ENCODE measurements at regions not wholly inside any gene's neighbourhood (a gene's known extent, or its start where the extent isn't known, plus 50 kb on each side); places are given as distances from the start of the nearest gene placed in this dataset.
"Not testable (repeated sequence)": the region's sequence is repeated elsewhere in the genome, so short reads cannot be mapped to it uniquely, and the experiment has no call there.

DNA sequence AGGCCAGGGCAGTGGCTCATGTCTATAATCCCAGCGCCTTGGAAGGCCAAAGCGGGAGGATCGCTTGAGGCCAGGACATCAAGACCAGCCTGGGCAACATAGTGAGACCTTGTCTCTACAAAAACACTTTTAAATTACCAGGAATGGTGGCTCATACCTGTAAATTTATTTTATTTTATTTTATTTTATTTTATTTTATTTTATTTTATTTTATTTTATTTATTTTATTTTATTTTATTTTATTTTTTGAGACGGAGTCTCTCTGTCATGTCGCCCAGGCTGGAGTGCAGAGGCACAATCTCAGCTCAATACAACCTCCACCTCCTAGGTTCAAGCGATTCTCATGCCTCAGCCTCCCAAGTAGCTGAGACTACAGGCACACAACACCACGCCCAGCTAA, 152.1 kb upstream of the AUTS2 start:
- not testable (repeated sequence) for DNase-seq (ENCODE audit: extremely low read depth, low read depth)

DNA sequence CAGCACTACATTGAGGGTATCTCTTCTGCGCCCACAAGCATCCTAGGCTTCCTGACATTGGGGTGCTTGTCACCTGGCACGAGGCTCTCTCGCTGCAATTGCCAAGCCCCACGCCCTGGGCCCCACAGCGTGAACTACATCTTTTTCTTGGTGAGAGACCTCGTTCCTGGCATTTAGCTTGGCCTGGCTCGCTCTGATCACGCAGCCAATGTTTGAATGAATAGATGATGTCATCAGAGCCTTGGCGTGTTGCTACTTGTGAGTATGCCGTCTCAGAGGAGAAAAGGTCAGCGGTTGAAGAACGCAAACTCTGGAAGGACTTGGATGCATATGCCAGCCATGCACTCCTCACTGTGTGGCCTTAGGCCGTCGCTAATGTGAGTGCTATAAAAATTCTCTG, 150.2 kb upstream of the AUTS2 start:
- DNase-seq (ENCODE audit: extremely low read depth, low read depth): no peak

DNA sequence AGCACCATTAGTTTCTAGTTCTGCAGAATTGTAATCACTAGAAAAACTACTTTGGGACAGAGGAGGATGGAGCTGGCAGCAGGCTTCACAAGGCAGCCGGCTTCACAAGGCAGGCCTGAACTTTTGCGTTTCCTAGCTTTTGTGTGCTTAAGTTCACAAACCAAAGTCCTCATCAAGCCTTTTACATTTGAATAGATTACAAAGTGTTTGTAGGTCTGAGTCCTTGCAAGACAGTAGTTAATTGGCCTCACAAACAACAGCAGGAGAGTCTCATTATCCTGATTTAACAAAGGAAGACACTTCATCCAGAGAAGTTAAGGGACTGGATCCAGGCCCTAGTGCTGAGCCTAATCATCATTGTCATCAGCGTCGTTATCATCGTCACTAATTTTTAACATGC, 147.8 kb upstream of the AUTS2 start:
- DNase-seq (ENCODE audit: extremely low read depth, low read depth): no peak

DNA sequence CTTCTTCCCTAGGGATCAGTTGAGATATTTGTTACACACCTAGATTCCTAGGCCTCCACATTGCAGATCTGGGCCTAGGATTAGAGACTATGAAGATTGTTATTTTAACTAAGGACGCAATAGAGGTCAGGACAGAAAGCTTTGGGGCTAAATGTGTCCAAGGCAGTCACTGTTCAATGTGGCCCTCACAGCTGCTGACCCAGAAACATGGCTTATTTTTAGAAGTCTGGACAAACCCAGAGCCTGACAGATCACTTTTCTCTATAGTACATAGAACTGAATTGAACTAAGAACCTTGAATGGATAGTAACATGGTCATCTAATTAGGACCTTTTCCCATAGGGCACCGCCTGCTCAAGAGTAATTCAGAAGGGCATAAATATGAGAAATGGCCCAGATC, 146.6 kb upstream of the AUTS2 start:
- no peak for DNase-seq (ENCODE audit: extremely low read depth, low read depth)

DNA sequence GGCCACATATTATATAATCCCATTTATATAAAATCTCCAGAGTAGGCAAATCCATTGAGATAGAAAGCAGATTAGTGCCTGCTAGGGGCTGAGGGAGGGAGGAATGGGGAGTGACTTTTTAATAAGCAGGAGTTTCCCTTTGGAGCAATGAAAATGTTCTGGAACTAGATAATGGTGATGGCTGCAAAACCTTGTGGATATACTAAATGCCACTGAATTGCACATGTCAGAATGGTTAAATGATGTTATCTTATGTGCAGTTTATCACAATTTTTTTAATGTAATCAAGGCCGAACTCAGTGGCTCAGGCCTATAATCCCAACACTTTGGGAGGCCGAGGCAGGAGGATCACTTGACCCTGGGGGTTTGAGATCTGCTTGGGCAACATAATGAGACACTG, 145.5 kb upstream of the AUTS2 start:
- no peak for DNase-seq (ENCODE audit: extremely low read depth, low read depth)

DNA sequence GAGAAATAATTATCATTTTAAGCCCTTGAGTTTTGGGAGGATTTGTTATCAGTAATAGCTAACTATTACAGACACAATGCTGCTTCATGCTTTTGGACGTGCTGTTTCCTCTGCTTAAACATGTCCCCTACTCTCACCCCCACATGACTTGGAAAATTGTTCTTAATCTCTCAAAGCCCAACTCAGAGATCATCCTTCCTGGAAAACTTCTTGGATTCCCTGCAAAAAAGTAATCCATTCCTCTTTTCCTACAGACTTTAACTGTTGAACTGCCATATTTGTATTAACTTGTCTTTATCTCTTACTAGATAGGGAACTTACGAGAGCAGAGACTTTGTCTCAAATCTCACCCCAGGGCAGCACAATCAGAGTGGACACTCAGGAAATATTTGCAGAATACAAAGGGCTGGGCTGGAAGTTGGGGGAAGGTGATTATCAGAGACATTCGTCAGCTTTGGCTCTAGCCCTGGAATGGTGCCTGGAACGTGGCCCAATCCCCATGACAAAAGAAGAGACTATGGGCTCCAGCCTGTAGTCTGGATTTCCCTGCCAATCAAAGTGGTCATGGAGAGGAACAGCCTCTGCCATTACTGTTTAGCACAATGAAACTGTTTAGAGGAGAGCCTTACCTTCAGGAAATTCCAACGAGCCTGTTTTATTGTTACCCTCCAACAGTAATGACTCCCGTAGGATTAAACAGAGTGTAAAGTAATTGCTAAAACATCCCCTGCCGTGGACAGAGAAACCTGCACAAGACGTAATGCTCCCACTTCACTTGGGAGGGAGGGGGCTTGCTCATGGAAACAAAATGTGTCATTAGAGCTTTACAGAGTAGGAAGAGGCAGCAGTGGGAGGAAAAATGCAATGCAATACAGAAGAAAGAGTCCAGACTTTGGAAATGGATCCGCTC, 140.4 kb upstream of the AUTS2 start:
- DNase-seq (ENCODE audit: extremely low read depth, low read depth): no peak

DNA sequence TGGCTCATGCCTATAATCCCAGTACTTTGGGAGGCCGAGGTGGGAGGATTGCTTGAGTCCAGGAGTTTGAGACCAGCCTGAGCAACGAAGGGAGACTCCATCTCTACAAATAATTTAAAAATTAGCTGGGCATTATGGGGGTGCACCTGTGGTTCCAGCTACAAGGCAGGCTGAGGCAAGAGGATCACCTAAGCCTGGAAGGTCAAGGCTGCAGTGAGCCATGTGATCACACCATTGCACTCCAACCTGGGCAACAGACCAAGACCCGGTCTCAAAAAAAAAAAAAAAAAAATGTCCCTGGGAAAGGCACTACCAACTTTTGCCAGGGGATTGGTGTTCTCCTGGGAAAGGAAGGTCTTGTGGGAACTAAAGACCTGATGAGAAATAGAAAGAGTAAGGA, 134.2 kb upstream of the AUTS2 start:
- no peak for DNase-seq (ENCODE audit: extremely low read depth, low read depth)

DNA sequence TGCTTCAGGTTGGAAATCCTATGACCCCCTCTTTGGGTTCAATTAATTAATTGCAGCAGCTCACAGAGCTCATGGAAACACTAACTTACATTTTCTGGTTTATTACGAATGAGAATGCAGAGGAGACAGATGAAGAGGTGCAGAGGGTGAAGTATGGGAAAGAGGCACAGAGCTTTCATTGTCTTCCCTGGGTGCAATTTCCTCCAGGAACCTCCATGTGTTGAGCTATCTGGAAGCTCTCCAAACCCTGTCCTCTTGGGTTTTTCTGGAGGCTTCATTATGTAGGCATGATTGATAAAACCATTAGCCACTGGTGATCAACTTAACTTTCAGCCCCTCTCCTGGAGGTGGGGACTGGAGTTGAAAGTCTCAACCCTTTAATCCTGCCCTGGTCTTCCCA, 133.0 kb upstream of the AUTS2 start:
- no peak for DNase-seq (ENCODE audit: extremely low read depth, low read depth)

DNA sequence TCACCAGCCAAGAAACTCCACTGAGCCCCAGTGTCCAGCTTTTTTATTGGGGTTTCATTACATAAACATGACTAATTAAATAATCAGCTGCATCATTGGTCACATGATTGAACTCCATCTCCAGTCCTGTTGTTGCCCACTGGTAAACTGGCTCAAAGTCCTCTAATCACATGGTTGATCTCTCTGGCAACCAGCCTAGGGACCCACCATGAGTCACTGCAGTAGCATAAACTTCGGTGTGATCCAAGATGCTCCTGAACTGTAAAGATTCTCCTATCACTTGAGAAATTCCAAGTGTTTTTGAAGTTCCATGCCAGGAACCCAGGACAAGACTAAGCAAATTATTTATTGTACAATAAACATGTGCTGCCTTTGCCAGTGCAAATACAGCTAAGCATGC, 130.4 kb upstream of the AUTS2 start:
- no peak for DNase-seq (ENCODE audit: extremely low read depth, low read depth)

DNA sequence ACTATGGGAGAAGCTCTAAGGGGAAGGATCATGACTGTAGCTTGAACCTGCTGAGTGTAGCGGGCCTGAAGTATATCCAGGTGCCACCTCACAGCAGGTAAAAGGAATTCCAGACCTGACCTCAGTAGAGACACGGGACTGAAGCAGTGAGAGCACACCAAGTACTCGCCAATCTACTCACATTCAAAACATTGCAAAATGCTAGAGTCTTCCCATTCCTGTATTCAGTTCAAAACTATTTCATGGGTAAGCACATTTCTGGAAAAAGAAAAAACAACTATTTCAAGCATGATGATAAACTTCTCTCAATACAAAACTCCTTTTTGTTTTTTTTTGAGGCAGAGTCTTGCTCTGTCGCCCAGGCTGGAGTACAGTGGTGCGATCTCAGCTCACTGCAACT, 121.9 kb upstream of the AUTS2 start:
- DNase-seq (ENCODE audit: extremely low read depth, low read depth): no peak

DNA sequence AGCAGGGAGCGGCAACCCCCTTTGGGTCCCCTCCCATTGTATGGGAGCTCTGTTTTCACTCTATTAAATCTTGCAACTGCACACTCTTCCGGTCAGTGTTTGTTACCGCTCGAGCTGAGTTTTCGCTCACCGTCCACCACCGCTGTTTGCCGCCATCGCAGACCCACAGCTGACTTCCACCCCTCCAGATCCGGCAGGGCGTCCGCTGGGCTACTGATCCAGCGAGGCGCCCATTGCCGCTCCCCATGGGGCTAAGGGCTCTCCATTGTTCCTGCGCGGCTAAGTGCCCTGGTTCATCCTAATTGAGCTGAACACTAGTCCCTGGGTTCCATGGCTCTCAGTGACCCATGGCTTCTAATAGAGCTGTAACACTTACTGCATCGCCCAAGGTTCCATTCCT, 115.6 kb upstream of the AUTS2 start:
- DNase-seq (ENCODE audit: extremely low read depth, low read depth): no peak

DNA sequence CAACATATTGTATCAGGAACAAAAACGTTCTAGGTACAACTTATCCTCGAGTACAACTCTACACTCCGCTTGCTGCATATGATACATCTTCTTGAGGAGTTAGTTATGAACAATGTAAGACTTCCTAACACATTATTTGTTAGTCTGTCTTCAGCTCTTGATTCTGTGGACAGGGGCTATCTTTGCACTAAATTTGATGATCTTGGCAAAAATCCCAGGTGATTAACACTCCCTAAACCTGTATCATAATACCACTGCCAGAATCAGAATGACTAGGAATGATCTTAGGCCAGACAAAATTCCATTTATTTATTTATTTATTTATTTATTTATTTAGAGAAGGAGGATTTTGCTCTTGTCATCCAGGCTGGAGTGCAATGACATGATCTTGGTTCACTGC, 108.7 kb upstream of the AUTS2 start:
- no peak for DNase-seq (ENCODE audit: extremely low read depth, low read depth)

DNA sequence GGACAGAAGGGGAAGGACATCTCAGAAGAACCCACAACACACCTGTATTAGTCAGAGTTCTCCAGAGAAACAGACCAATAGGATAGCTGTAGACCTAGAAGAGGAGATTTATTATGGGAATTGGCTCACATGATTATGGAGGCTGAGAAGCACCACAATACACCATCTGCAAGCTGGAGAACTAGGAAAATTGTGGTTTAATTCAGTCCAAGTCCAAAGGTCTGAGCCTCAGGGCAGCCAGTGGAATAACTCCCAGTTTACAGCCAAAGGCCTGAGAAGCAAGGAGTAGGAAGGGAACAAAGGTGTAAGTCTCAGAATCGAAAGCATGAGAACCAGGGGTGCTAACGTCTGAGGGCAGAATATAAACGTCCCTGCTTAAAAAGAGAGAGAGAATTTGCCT, 99.6 kb upstream of the AUTS2 start:
- no peak for DNase-seq (ENCODE audit: extremely low read depth, low read depth)

DNA sequence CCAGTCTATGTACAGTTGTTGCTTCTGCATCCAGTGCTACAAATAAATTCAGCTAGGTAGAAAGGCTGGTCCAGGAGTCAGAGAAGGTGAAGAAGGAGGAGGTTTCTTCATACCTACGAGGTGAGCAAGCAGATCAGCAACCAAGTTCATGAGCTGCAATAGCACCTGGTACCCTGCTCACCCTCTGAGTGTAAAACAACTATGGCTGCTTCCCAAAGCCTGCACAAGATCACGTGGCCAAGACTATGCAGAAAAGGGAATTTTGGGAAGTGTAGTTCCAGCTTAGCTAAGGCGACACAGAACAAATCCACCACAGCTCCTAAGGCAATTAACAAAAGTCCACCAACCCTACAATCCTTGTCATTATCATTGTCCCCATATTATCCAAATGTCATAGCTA, 95.9 kb upstream of the AUTS2 start:
- no peak for DNase-seq (ENCODE audit: extremely low read depth, low read depth)

DNA sequence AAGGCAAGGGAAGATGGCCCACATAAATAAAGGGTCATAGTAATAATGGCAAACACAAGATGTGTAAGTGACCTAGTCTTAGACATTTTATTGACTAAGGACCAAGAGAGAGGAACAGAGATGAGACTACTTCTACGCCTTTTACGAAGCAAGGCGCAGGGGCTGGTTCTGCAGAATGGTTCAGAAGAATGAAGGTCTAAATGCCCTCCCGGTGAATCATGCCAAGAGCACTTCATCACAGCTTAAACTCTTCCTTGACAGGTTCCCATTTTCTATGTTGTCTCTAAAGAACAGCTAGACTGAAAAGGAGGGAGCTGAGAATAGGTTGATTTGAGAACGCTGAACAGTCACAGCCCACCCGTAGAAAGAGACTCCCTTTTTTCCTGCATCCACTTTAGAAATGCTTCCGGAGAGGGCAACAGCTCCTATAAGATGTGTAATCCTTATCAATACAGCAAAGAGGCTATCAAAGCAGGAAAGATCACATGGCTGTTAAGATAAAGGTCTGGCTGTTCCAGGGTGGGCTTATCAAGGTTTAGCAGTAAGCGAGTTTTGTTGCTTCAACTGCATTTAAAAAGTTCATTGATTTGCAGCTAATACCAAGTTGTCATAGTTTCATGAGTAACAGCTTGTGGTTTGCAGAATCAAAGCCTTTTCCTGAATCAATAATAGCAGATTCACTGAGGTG, 93.4 kb upstream of the AUTS2 start:
- DNase-seq (ENCODE audit: extremely low read depth, low read depth): no peak

DNA sequence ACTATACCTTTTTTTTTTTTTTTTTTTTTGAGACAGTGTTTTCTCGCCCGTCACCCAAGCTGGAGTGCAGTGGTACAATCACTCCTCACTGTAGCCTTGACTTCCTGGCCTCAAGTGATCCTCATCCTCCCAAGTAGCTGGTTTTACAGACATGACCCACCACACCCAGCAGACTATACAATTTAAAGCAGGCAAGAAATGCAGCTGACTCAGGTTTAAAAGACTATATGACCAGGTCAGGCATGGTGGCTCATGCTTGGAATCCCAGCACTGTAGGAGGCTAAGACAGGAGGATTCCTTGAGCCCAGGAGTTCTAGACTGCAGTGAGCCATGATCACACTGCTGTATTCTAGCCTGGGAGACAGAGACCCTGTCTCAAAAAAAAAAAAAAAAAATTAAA, 89.5 kb upstream of the AUTS2 start:
- no peak for DNase-seq (ENCODE audit: extremely low read depth, low read depth)

DNA sequence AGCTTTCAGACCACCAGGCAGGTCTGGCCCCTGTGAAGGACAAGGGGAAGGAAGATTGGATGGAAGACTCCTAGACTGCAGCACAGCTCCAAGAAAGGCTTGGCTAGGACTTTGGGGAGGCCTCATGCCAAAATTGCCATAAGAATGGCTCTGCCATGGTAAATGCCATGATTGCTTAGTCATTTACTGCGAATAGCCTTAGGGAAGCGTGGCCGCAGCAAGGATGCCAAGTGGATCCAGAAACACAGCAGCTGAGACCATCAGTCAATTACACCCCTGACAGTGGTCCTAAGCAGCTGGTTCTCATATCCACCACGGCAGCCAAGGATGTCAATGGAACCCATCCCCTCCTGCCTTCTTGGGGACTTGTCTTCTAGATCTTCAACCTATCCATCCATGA, 88.2 kb upstream of the AUTS2 start:
- no peak for DNase-seq (ENCODE audit: extremely low read depth, low read depth)

DNA sequence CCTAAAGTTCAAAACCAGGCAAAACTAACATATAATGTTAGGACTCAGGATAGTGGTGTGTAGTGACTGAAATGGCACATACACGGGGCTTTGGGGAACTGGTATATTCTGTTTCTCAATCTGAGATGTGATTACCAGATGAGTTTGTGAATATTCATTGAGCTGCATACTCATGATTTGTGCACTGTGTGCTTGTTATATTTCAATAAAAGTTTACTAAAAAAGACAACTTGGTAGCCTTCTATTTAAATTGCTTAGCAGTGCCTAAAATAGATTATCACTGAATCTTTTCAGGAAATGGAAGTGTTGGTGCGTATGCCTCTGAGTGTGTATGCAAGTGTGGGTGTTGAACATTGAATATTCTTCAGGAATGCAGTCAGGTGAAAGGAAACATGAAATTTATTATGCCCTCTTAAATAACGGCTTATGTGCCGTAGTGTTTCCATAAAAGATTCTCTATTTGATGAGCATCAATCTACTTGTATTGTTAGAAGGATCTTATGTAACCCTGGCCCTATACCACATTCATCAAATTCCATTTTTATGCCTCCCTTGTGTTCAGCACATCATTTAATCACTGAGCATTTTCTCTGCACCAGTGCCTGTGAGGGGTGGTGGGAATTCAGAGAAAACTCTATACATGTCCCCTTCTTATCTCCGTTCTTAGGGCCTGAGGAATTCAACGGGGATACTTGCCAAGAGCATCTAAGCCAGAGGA, 82.6 kb upstream of the AUTS2 start:
- no peak for DNase-seq (ENCODE audit: extremely low read depth, low read depth)

DNA sequence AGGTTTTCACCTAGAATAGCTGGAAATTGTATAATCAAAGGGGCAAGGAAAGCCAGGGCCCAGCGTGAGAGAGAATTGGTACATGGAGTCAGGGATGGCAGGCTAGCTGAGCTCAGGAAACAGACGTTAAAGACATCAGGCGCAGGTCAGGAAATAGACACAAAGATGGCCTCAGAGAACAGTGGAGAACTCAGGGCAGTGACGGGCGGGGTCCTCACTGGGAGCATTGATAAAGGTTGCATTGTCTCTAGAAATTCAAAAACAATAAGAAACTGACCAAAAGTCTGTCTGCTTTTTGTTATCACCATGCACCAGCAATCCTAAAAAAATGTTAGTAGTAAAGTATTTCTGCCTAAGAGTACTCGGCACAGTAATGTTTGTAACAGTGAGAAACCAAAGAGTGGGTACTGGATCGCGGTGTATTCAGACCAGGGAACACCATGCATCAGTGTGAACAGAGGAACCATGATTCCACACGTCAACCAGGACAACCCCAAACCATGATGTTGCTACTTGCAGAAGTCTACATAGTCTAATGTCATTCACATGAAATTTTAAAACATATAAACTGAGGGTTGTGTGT, 81.9 kb upstream of the AUTS2 start:
- no peak for DNase-seq (ENCODE audit: extremely low read depth, low read depth)

DNA sequence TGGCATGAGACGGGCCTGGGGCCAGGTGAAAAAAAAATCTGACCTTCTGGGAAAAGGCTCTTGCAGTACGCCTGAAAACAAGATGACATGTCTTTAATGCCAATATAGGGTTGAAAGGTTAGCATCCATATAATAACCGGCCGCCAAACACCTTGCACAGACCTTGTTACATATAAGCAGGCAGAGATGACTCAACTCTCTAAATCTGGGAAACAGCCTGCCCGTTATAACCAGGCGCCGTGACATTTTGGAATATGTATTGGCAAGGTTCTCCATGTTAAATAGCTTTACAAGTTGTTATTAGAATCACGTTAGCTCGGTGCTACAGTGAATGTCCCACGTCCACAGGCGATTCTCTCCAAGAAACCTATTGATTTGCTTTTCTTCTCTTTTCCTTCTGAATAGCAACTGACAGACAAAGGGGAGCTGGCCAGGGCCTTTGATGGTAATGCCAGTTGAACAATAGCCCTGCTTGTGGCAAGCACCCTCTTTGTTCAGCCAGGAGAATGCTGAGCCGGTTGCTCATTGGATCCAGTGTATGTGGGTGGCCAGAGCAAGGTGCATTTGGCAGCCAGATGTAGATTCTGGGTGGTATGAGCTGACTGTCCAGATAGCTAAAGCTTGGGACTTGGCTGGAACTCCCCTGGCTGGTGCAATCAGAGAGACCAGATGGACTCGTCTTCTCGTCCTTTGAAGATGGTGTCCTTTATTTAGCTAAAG, 80.1 kb upstream of the AUTS2 start:
- DNase-seq (ENCODE audit: extremely low read depth, low read depth): no peak

DNA sequence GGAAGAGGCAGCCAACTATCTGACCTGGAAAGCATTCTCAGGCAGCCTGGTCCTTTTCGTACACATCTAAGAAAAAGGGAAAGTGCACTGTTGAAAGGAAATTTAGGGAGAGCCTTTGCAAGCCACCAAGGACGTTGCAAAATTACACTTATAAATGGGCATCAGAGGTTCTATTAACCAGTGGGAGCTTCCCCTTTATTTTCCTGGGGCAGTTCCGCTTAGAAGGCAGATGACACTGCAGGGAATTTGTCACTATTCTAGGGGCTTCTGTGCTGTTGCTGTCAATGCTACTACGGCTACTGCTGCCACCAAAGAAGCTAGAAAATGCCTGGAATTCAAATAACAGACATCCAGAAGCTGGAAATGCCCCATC, 79.6 kb upstream of the AUTS2 start:
- no peak for DNase-seq (ENCODE audit: extremely low read depth, low read depth)

Data from NCI-H460 (cell line).